ENCODE measurements at regions not wholly inside any gene's neighbourhood (a gene's known extent, or its start where the extent isn't known, plus 50 kb on each side); places are given as distances from the start of the nearest gene placed in this dataset.

GRCh38 chr7:47217570-47218360, 364.1 kb downstream of the TNS3 start:
- no peak overlapping the region for H3K9ac ChIP-seq (ENCODE audit: low read depth in 1 of 2, low read length in 2 of 2)
- H3K36me3 ChIP-seq (ENCODE audit: control insufficient read depth in 4 of 4, insufficient read depth in 3 of 4, low read depth in 1 of 4, low read length in 3 of 4), result no peaks in the 10 kb centered on the region
- H3K27me3 ChIP-seq (ENCODE audit: control insufficient read depth in 4 of 4, insufficient read depth in 4 of 4, low read length in 3 of 4), result no peaks in the 10 kb centered on the region
- DNase-seq (ENCODE audit: low spot score), result no peak
- no peaks in the 10 kb centered on the region for H3K4me1 ChIP-seq (ENCODE audit: control insufficient read depth in 4 of 4, insufficient read depth in 4 of 4, low read length in 3 of 4)
- H3K4me3 ChIP-seq (ENCODE audit: low read depth in 1 of 3, low read length in 3 of 3), result no peak overlapping the region
- no peak overlapping the region for H3K27ac ChIP-seq (ENCODE audit: low read depth in 1 of 2, low read length in 2 of 2)
- WGBS, result 77% methylated on average over 7 of the region's 7 CpGs
- H3K9me3 ChIP-seq (ENCODE audit: control insufficient read depth in 4 of 4, low read length in 3 of 4), result no peaks in the 10 kb centered on the region
- TF ChIP-seq FOXA2 (IDR thresholded peaks at IDR 0.05) (no peak), RXRA (IDR thresholded peaks at IDR 0.05) (no peak), TAF1 (conservative IDR thresholded peaks at IDR 0.05) (no peak), CTCF (IDR thresholded peaks at IDR 0.05; ENCODE audit: low read depth, low read length, missing input control) (no peak), JUND (IDR thresholded peaks at IDR 0.05) (no peak), ZBTB33 (IDR thresholded peaks at IDR 0.05) (no peak), EGR1 (IDR thresholded peaks at IDR 0.05; ENCODE audit: low read depth in 2 of 2) (no peak), ATF3 (IDR thresholded peaks at IDR 0.05) (no peak), MAX (IDR thresholded peaks at IDR 0.05) (no peak), FOXA1 (IDR thresholded peaks at IDR 0.05) (no peak), HNF4A (conservative IDR thresholded peaks at IDR 0.05) (no peak), SP1 (IDR thresholded peaks at IDR 0.05) (no peak), YY1 (IDR thresholded peaks at IDR 0.05) (no peak), GABPA (IDR thresholded peaks at IDR 0.05 in 1 of 2, conservative IDR thresholded peaks at IDR 0.05 in 1 of 2) (no peak), REST (IDR thresholded peaks at IDR 0.05) (no peak), RAD21 (IDR thresholded peaks at IDR 0.05) (no peak)

Data from liver (tissue), 8 donors.